ENCODE measurements at regions not wholly inside any gene's neighbourhood (a gene's known extent, or its start where the extent isn't known, plus 50 kb on each side); places are given as distances from the start of the nearest gene placed in this dataset.

DNA sequence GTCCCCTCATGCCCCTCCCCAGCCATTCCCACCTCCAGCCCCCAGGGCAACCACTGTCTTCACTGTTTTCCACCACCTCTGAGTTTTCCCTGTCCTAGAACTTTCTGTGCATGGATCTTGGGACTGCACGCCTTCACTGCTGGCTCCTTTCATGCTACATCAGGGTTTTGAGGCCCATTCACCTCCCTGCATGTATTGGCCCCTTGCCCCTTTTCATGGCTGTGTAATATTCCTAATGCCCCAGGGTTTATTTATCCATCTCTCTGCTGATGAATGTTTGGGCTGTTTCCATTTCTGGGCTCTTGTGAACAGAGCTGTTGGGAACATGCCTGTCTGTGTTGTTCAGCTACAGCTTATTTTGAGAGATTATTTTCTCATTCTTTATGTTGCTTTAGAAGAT, 205.0 kb downstream of the RBFOX3 start:
- Histone ChIP-seq H3K9me3 (no peaks in the 10 kb centered on the region), H3K27ac (no peak overlapping the region), H3K36me3 (no peaks in the 10 kb centered on the region), H3K4me1 (no peaks in the 10 kb centered on the region), H3K4me3 (no peak overlapping the region), H3K27me3 (ENCODE audit: low read depth) (peaks cover 63% of the 10 kb centered on the region)
- TF ChIP-seq, protein P1, sequence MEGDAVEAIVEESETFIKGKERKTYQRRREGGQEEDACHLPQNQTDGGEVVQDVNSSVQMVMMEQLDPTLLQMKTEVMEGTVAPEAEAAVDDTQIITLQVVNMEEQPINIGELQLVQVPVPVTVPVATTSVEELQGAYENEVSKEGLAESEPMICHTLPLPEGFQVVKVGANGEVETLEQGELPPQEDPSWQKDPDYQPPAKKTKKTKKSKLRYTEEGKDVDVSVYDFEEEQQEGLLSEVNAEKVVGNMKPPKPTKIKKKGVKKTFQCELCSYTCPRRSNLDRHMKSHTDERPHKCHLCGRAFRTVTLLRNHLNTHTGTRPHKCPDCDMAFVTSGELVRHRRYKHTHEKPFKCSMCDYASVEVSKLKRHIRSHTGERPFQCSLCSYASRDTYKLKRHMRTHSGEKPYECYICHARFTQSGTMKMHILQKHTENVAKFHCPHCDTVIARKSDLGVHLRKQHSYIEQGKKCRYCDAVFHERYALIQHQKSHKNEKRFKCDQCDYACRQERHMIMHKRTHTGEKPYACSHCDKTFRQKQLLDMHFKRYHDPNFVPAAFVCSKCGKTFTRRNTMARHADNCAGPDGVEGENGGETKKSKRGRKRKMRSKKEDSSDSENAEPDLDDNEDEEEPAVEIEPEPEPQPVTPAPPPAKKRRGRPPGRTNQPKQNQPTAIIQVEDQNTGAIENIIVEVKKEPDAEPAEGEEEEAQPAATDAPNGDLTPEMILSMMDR (IDR thresholded peaks at IDR 0.05) = no peak
- no peak for ATAC-seq
- intact Hi-C loops (cut with DNase I) = no loop called here
- DNase-seq = no peak

DNA sequence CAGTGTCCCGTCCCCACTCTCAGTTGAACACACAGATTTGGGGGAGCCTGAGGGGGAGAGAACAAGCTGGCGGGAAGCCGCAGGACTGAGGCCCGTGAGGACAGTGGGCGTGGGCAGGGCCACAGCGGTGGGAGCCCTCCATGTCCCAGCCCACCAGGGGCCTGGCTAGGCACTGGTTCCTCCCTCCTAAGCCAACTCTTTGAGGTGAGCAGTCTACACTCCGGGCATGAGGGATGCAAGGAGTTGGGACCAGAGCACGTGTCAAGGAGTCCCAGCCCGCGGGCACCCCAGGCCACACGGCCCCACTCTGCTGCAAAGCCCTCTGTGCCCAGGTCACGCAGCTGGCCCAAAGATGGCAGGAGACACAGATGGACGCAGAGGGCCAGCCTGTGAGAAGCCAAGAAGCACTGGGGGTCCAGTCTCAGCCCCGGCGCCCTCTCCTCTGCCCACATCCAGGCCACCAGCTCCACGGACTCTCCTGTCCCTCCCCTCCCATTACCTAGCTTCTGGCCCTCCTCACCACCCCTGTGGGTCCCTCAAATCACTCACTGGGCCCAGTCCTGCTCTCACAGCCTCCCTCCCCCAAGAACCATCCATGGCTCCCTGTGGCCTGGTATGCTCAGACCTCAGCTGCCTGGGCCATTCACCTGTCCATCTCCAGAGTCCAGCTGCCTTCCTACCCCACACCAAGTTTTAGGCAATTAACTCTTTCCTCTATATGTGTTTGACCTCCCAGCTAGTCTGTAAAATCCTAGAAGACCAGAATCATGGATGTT, 206.5 kb downstream of the RBFOX3 start:
- Histone ChIP-seq H3K27me3 (ENCODE audit: low read depth) (peaks cover 72% of the 10 kb centered on the region), H3K4me3 (no peak overlapping the region), H3K36me3 (no peaks in the 10 kb centered on the region), H3K9me3 (no peaks in the 10 kb centered on the region), H3K27ac (no peak overlapping the region), H3K4me1 (no peaks in the 10 kb centered on the region)
- no peak for DNase-seq
- ATAC-seq = no peak
- intact Hi-C loops (cut with DNase I) = no loop called here
- TF ChIP-seq, protein P1 (IDR thresholded peaks at IDR 0.05) = no peak

DNA sequence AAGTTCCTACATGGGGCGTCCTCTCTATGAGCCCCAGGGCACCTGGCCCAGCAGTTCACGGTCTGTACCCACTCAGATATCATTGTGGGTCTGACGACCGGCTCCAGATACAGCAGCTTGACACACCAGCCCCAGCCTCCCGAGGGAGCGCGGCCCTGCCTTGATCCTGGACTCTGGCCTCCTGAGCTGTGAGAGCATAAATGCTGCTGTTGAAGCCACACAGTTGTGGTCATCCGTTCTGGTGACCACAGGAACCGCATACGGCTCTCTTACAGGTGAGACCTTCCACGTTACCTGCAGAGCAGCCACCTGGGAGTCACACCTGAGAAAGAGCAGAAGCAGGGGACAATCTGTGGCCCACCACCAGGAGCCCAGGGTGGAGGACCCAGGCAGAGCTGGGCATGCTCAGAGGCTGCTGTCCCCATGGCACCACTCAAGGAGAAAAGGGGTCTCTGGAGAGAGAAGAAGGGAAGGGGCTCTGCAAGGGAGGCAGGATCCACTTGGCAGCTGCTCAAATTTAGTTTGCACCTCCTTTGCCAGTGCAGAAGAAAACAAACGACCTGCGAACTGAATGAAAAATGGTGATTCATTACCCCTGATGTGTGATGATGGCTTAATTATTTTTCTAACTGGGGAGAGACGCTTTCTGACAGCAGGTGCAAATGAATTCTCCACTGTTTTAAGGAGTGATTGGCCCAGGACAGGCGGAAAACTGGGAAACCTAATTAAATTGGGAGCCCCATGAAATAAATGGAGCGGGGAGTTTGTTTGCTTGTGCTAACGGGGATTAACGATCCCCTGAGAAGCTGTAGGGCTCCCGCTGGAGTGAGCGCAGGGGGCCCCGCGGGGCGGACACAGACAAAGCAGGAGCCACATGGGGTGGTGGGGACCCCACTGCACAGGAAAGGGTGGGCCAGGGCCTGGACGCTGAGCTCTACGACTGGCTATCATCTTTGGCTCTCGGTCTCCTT, 208.9 kb downstream of the RBFOX3 start:
- TF ChIP-seq, protein P1 (IDR thresholded peaks at IDR 0.05) = no peak
- Histone ChIP-seq H3K27ac (no peak overlapping the region), H3K36me3 (no peaks in the 10 kb centered on the region), H3K27me3 (ENCODE audit: low read depth) (peaks cover 72% of the 10 kb centered on the region), H3K4me3 (no peak overlapping the region), H3K9me3 (no peaks in the 10 kb centered on the region), H3K4me1 (no peaks in the 10 kb centered on the region)
- DNase-seq (no peak), ATAC-seq (no peak)
- intact Hi-C loops (cut with DNase I) = no loop called here

DNA sequence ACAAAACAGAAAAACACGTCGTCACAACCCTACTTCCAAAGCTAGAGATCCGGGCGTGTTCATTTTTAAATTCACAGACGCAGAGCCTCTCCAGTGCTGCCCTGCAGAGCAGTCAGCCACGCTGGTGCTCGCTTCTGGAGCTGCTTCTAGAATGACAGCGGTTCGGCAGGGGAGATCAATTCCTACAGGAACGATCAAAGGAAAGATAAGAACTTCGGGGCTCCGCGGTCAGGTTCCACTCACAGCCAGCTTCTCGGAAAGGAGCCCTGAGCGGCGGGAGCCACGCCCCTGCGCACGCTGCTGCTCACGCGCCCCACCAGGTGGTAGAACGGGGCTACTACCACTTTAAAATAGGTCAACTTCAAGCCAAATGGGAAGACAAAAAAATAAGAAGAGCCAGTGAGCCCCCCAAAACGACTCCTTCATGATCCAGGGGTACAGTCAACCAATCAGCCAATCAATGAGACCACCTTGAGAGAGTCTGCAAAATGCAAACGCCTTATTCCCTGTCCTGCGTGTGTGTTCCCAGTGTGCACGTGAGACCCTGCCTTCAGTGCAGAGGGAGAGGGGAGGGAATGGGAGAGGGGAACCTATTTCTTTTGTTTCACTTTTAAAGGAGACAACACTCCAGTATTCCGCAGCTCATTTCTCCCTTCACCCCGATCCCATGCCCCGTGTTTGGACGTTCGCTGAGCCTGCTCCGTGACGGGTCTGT, 209.7 kb downstream of the RBFOX3 start:
- DNase-seq (peak; percentile 77), ATAC-seq (peak; percentile 87 to 93)
- H3K27me3 ChIP-seq (ENCODE audit: low read depth) = peaks cover 74% of the 10 kb centered on the region
- H3K9me3 ChIP-seq = no peaks in the 10 kb centered on the region
- H3K27ac ChIP-seq = no peak overlapping the region
- H3K4me1 ChIP-seq = no peaks in the 10 kb centered on the region
- no peaks in the 10 kb centered on the region for H3K36me3 ChIP-seq
- TF ChIP-seq, protein P1 (IDR thresholded peaks at IDR 0.05) = peak; percentile 79
- intact Hi-C loops (cut with DNase I) = no loop called here
- peak overlapping the region; percentile 18 for H3K4me3 ChIP-seq

DNA sequence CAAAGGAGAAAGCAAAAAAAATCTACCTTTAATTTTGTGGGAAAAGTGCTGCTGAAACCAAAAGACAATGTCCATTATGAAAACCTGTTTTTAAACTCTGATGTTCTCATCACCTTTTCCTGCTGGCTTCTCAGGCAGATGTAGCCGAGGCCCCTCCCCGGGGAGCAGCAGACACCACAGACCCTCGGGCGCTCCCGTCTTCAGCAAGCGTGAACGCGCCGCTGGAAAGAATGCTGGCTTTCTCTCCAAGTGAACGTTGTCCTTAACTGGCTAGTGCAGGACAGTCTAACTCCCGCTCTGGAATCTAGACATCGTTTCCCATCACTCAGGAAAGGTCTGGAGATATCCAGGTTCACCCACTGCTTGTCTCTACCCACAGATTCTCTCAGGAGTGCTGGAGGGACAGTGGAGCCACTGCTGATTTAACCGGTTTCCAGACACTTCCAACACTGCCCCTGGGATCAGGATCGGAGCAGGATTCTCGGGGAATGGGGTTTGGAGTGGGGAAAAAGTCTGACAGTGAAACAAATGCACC, 211.2 kb downstream of the RBFOX3 start:
- no peak overlapping the region for H3K4me3 ChIP-seq
- TF ChIP-seq, protein P1 (IDR thresholded peaks at IDR 0.05) = no peak
- intact Hi-C loops (cut with DNase I) = no loop called here
- H3K36me3 ChIP-seq = no peaks in the 10 kb centered on the region
- no peak for ATAC-seq
- H3K27ac ChIP-seq = no peak overlapping the region
- H3K27me3 ChIP-seq (ENCODE audit: low read depth) = peaks cover 78% of the 10 kb centered on the region
- no peak for DNase-seq
- no peaks in the 10 kb centered on the region for H3K9me3 ChIP-seq
- H3K4me1 ChIP-seq = no peaks in the 10 kb centered on the region

Measured in lower lobe of right lung (tissue), 2 donors.